HepG2 (cell line): ENCODE measurements at regions not wholly inside any gene's neighbourhood (a gene's known extent, or its start where the extent isn't known, plus 50 kb on each side); places are given as distances from the start of the nearest gene placed in this dataset.

ENCODE experiments used
- ATAC-seq: fragments of 200-7000 bp; cut with Tn5 transposase; 3 replicates; pipeline ENCODE4 v1.9.1; 2020; ENCODE audit warnings: mild to moderate bottlenecking, moderate library complexity
- BruUV-seq: library from RNA; stranded (reverse); fragments of 400-500 nt; replicated peaks from 2 replicates; lab custom pipeline; 2021; lab: Mats Ljungman, UMichigan
- CTCF ChIA-PET: fragments of 300-600 bp; formaldehyde crosslinking; extraction: SDS; loops from one replicate; lab custom pipeline; 2021; ENCODE audit warnings: low total read pairs, inconsistent platforms, low intra/inter-chr PET ratio; lab: Yijun Ruan, JAX
- POLR2A ChIA-PET: fragments of 350-600 bp; sonication (Branson Sonifier 250); formaldehyde crosslinking; loops from one replicate; lab custom pipeline; 2020; ENCODE audit warnings: antibody characterized with exemption, inconsistent platforms; lab: Yijun Ruan, JAX
- DNase-seq: peaks from one replicate; pipeline ENCODE4 v3.0.0-alpha.2; 2015; ENCODE audit warnings: low spot score
- FAIRE-seq: peaks from 3 replicates; lab custom pipeline; 2011; peaks lifted over from hg19 to GRCh38; lab: Jason Lieb, UNC
- H2AFZ ChIP-seq: one replicate; pipeline ENCODE4 v1.6.1; 2011; ENCODE audit warnings: low read length, inconsistent platforms
- H3K27ac ChIP-seq: fragments of 300-600 bp; 3 replicates; pipeline ENCODE4 v1.8.0; 2011; ENCODE audit warnings: mixed run types, mild to moderate bottlenecking, mixed read lengths, low read length, inconsistent platforms; ENCODE audit not compliant: insufficient read depth; ENCODE audit errors: extremely low read length
- H3K27me3 ChIP-seq, 2 experiments: fragments of 200-600 bp in 1 of 2; 2 replicates in 1 of 2; 3 replicates in 1 of 2; pipeline versions ENCODE4 v1.6.0 to v1.8.0; 2011; ENCODE audit warnings: low read length in 2 of 2, mild to moderate bottlenecking in 2 of 2, moderate library complexity in 2 of 2, inconsistent platforms in 1 of 2; ENCODE audit not compliant: insufficient read depth in 2 of 2, control insufficient read depth in 1 of 2
- H3K36me3 ChIP-seq, 2 experiments: fragments of 200-600 bp in 1 of 2; replicated peaks in 1 of 2; 2 replicates in 1 of 2; 3 replicates in 1 of 2; pipeline versions ENCODE4 v1.5.1 to v1.8.0; 2011; ENCODE audit warnings: low read length in 2 of 2, inconsistent platforms in 1 of 2; ENCODE audit not compliant: insufficient read depth in 2 of 2, control insufficient read depth in 1 of 2
- H3K4me1 ChIP-seq: 2 replicates; pipeline ENCODE4 v1.5.1; 2012; ENCODE audit warnings: low read length, inconsistent platforms; ENCODE audit not compliant: insufficient read depth
- H3K4me2 ChIP-seq: 2 replicates; pipeline ENCODE4 v1.6.0; 2011; ENCODE audit warnings: low read depth, low read length, inconsistent platforms
- H3K4me3 ChIP-seq, 3 experiments: fragments of 200-600 bp in 1 of 3; sonication (generic), shearing (Covaris generic) in 1 of 3; replicated peaks in 1 of 3; 2 replicates each; pipeline ENCODE4 v1.5.1; 2011 to 2016; ENCODE audit warnings: low read length in 3 of 3, inconsistent platforms in 2 of 3, low read depth in 2 of 3, mild to moderate bottlenecking in 2 of 3, control low read depth in 1 of 3, mixed read lengths in 1 of 3; ENCODE audit not compliant: insufficient read depth in 1 of 3
- H3K79me2 ChIP-seq: one replicate; pipeline ENCODE4 v1.6.1; 2011; ENCODE audit warnings: low read length, inconsistent platforms; ENCODE audit not compliant: insufficient read depth
- H3K9ac ChIP-seq: 2 replicates; pipeline ENCODE4 v1.6.0; 2011; ENCODE audit warnings: mild to moderate bottlenecking, low read depth, low read length, inconsistent platforms; ENCODE audit not compliant: insufficient read depth
- H3K9me3 ChIP-seq: 2 replicates; pipeline ENCODE4 v1.5.1; 2012; ENCODE audit warnings: mild to moderate bottlenecking, low read length
- H4K20me1 ChIP-seq: 2 replicates; pipeline ENCODE4 v1.6.0; 2011; ENCODE audit warnings: inconsistent platforms, mild to moderate bottlenecking, low read length, moderate library complexity; ENCODE audit not compliant: insufficient read depth
- ATM ChIP-seq: fragments of 450-650 bp; IDR thresholded peaks from 2 replicates; pipeline ENCODE4 v1.7.1; 2017; ENCODE audit warnings: mild to moderate bottlenecking, borderline replicate concordance
- DNMT1 ChIP-seq: sonication (generic); formaldehyde crosslinking; IDR thresholded peaks from 2 replicates; pipeline ENCODE4 v1.5.1; 2020; ENCODE audit warnings: mild to moderate bottlenecking, missing genetic modification reagents
- ELF4 ChIP-seq: sonication (generic); formaldehyde crosslinking; IDR thresholded peaks from 2 replicates; pipeline ENCODE4 v1.5.0; 2020; ENCODE audit warnings: missing genetic modification reagents, mild to moderate bottlenecking, moderate library complexity, borderline replicate concordance
- RBAK ChIP-seq: sonication (generic); formaldehyde crosslinking; IDR thresholded peaks from 2 replicates; pipeline ENCODE4 v1.5.1; 2020; ENCODE audit warnings: mild to moderate bottlenecking, missing genetic modification reagents
- ZNF136 ChIP-seq: sonication (generic); formaldehyde crosslinking; IDR thresholded peaks from 2 replicates; pipeline ENCODE4 v1.8.1; 2022; ENCODE audit warnings: low read depth, mild to moderate bottlenecking, moderate library complexity, missing genetic modification reagents
- ZNF138 ChIP-seq: sonication (generic); formaldehyde crosslinking; IDR thresholded peaks from 2 replicates; pipeline ENCODE4 v1.5.0; 2020; ENCODE audit warnings: mild to moderate bottlenecking, low read depth, missing genetic modification reagents
- ZNF44 ChIP-seq: sonication (generic); formaldehyde crosslinking; IDR thresholded peaks from 2 replicates; pipeline ENCODE4 v1.5.1; 2020; ENCODE audit warnings: mild to moderate bottlenecking, missing genetic modification reagents
- ZNF484 ChIP-seq: sonication (generic); formaldehyde crosslinking; IDR thresholded peaks from 2 replicates; pipeline ENCODE4 v1.5.1; 2020; ENCODE audit warnings: mild to moderate bottlenecking, low read depth, missing genetic modification reagents, borderline replicate concordance
- ZNF614 ChIP-seq: IDR thresholded peaks from 2 replicates; pipeline ENCODE4 v1.6.1; 2018; ENCODE audit warnings: missing biosample characterization, missing genetic modification reagents, inconsistent platforms, borderline replicate concordance
- WGBS: methylation state at CpG from one replicate; pipeline ENCODE4 v1.1.6; 2017; ENCODE audit warnings: low lambda C conversion rate; 5-methylcytosine and 5-hydroxymethylcytosine counted together
- in situ Hi-C: cut with HindIII; loops from 2 replicates; pipeline ENCODE4 v1.10.0; 2017; ENCODE audit warnings: low pct_unique_long_range_greater_than_20kb; ENCODE audit not compliant: extremely low pct_ligation_motif_present
- intact Hi-C: fragments of 100-400 bp; cut with micrococcal nuclease; formaldehyde crosslinking; loops from one replicate; pipeline ENCODE4 v1.10.0; 2022; ENCODE audit not compliant: unreplicated experiment
- TF ChIP-seq, protein P1 (sequence below): sonication (generic); formaldehyde crosslinking; IDR thresholded peaks from 2 replicates; pipeline ENCODE4 v1.5.0; 2020; ENCODE audit warnings: mild to moderate bottlenecking, missing genetic modification reagents
- TF ChIP-seq, protein P2 (sequence below): sonication (generic); formaldehyde crosslinking; IDR thresholded peaks from 2 replicates; pipeline ENCODE4 v1.8.1; 2022; ENCODE audit warnings: mild to moderate bottlenecking, missing genetic modification reagents
- TF ChIP-seq, protein P3 (sequence below): sonication (generic); formaldehyde crosslinking; IDR thresholded peaks from 2 replicates; pipeline ENCODE4 v1.4.0; 2020; ENCODE audit warnings: missing genetic modification reagents

DNA sequence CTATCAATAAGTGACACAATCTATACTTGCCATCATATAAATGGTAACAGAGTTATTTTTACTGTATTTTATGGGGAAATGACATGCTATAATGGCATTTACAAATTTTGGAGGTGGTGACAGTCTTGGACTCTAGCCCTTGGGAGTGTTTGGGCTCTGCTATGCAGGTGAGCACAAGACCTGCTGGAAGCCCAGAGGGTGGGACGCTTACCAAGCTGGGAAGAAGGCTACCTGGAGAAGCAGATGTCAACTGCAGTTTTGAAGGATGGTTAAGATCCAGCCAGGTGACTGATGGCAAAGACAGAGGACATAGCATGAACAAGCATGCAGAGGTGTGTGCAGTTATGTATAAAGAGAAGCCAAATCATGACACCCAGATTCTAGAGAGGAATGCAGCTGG is 346.9 kb downstream of the MYCN start:
- POLR2A ChIA-PET = no interaction called here
- no peak overlapping the region for H3K4me2 ChIP-seq
- intact Hi-C loops = no loop called here
- no peaks in the 10 kb centered on the region for H3K9me3 ChIP-seq
- peaks cover 1 to 4% of the 10 kb centered on the region in 2 experiments; a peak in 2 of 5 replicates for H3K27me3 ChIP-seq
- no peaks in the 10 kb centered on the region for H3K36me3 ChIP-seq
- H3K79me2 ChIP-seq = no peaks in the 10 kb centered on the region
- ATAC-seq = no peak
- no peak overlapping the region for H3K4me3 ChIP-seq
- H3K4me1 ChIP-seq = no peaks in the 10 kb centered on the region
- TF ChIP-seq ZNF44 (CRISPR knock-in tag) = no peak
- TF ChIP-seq DNMT1 = no peak
- no peak for TF ChIP-seq ELF4 (CRISPR knock-in tag)
- no peak for TF ChIP-seq ZNF484 (CRISPR knock-in tag)
- TF ChIP-seq, protein P1, sequence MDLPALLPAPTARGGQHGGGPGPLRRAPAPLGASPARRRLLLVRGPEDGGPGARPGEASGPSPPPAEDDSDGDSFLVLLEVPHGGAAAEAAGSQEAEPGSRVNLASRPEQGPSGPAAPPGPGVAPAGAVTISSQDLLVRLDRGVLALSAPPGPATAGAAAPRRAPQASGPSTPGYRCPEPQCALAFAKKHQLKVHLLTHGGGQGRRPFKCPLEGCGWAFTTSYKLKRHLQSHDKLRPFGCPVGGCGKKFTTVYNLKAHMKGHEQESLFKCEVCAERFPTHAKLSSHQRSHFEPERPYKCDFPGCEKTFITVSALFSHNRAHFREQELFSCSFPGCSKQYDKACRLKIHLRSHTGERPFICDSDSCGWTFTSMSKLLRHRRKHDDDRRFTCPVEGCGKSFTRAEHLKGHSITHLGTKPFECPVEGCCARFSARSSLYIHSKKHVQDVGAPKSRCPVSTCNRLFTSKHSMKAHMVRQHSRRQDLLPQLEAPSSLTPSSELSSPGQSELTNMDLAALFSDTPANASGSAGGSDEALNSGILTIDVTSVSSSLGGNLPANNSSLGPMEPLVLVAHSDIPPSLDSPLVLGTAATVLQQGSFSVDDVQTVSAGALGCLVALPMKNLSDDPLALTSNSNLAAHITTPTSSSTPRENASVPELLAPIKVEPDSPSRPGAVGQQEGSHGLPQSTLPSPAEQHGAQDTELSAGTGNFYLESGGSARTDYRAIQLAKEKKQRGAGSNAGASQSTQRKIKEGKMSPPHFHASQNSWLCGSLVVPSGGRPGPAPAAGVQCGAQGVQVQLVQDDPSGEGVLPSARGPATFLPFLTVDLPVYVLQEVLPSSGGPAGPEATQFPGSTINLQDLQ = no peak
- TF ChIP-seq RBAK (CRISPR knock-in tag) = no peak
- TF ChIP-seq, protein P2, sequence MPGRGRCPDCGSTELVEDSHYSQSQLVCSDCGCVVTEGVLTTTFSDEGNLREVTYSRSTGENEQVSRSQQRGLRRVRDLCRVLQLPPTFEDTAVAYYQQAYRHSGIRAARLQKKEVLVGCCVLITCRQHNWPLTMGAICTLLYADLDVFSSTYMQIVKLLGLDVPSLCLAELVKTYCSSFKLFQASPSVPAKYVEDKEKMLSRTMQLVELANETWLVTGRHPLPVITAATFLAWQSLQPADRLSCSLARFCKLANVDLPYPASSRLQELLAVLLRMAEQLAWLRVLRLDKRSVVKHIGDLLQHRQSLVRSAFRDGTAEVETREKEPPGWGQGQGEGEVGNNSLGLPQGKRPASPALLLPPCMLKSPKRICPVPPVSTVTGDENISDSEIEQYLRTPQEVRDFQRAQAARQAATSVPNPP (CRISPR knock-in tag) = no peak
- TF ChIP-seq ATM = no peak
- TF ChIP-seq ZNF136 (CRISPR knock-in tag) = no peak
- TF ChIP-seq, protein P3, sequence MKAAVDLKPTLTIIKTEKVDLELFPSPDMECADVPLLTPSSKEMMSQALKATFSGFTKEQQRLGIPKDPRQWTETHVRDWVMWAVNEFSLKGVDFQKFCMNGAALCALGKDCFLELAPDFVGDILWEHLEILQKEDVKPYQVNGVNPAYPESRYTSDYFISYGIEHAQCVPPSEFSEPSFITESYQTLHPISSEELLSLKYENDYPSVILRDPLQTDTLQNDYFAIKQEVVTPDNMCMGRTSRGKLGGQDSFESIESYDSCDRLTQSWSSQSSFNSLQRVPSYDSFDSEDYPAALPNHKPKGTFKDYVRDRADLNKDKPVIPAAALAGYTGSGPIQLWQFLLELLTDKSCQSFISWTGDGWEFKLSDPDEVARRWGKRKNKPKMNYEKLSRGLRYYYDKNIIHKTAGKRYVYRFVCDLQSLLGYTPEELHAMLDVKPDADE = no peak
- TF ChIP-seq ZNF614 = no peak
- TF ChIP-seq ZNF138 (CRISPR knock-in tag) = no peak
- TF ChIP-seq, all 625 proteins: peak for 0
- BruUV-seq = no TSS peak
- Histone ChIP-seq H3K27ac (no peak overlapping the region), H3K9ac (no peak overlapping the region), H2AFZ (no peak overlapping the region), H4K20me1 (no peaks in the 10 kb centered on the region)
- DNase-seq (no peak), FAIRE-seq (no peak)
- WGBS = 10% methylated on average over 1 of the region's 1 CpG
- CTCF ChIA-PET = no interaction called here
- in situ Hi-C loops = no loop called here
